Kidney tubule cell (primary cell): ENCODE measurements at regions not wholly inside any gene's neighbourhood (a gene's known extent, or its start where the extent isn't known, plus 50 kb on each side); places are given as distances from the start of the nearest gene placed in this dataset.
"Not testable (repeated sequence)": the region's sequence is repeated elsewhere in the genome, so short reads cannot be mapped to it uniquely, and the experiment has no call there.

Experiments
- DNase-seq: peaks from one replicate; pipeline ENCODE4 v3.0.0-alpha.2; 2018; ENCODE audit warnings: low spot score

DNA sequence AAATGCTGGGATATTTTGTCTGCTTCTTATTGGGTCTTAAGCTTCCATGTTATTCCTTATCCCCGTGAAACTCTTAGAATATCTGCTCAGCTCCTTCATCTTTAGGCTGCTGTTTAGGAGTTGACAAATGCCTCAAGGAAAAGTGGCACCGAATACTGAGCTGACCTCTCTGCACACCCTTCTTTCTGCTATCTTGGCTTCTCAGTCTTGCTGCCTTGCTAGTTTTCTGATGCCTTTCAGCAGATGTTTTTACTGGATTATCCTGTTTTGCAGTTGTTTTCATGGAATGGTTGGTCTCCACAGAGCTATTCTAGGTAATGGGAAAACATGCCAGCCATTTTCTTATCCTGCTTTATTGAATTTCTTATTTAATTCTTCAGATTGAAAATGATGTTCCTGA is 86.3 kb downstream of the GYPE start:
- no peak for DNase-seq

DNA sequence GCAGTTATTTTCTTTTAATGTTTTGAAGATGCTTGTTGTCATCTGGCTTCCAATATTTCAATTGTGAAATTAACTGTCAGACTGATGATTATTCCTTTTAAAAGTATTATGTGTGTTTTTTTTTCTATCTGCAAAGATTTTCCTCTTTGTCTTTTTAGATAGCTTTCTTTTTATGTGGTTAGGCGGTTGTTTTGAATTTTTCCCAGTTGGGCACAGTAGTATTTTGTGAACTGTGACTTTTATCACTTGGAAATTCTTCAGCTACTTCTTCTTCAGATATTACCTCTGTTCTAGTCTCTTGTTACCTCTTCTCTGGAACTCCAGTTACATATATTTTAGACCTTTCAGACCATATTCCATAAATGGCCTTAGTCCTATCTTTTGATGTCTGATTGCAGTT is 87.5 kb downstream of the GYPE start:
- not testable (repeated sequence) for DNase-seq

DNA sequence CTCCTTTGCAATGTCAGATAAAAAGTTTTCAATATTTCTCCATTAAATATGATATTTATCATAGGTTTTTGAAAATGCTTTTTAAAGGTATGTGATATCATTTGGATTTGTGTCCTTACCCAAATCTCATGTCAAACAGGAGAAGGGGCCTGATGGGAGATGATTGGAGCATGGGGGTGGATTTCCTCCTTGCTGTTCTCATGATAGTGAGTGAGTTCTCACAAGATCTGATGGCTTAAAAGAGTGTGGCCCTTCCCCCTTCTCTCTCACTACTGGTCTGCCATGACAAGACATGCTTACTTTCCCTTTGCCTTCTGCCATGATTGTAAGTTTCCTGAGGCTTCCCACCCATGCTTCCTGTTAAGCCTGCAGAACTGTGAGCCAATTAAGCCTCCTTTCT is 90.0 kb downstream of the GYPE start:
- not testable (repeated sequence) for DNase-seq

DNA sequence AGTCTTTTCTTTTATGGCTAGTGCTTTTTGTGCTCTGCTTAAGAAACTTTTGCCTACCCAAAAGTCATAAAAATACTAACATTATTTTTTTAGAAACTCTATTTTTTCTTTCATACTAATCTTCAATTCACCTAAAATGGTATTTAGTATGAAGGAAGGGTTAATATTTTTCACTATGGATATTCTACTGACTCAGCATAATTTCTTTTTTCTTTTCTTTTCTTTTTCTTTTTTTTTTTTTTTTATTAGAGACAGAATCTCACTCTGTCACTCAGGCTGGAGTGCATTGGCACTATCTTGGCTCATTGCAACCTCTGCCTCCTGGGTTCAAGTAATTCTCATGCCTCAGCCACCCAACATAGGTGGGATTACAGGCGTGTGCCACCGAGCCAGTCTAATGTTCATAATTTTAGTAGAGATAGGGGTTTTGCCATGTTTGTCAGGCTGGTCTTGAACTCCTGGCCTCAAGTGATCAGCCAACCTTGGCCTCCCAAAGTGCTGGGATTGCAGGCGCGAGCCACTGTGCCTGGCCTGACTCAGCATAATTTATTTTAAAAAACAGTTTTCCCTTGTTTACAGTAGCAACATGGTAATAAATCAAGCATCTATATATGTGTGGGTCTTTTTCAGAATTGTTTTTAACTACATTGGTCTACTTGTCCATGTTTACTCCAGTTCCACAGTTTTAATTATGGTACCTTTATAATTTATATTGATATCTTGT is 91.8 kb downstream of the GYPE start:
- DNase-seq: not testable (repeated sequence)

DNA sequence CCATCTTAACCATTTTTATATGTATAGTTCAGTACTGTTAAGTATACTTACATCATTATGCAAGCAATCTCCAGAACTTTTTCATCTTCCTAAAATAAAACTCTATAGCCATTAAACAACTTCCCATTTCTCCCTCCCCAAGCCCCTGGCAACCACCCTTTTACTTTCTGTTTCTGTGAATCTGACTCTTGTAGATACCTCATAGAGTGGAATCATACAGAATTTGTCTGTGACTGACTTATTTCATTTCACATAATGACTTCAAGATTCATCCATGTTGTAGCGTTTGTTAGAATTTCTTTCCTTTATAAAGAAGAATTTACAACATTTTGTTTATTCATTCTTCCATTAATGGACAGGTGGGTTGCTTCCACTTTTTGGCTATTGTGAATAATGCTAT is 91.2 kb upstream of the FREM3 start:
- DNase-seq: not testable (repeated sequence)

DNA sequence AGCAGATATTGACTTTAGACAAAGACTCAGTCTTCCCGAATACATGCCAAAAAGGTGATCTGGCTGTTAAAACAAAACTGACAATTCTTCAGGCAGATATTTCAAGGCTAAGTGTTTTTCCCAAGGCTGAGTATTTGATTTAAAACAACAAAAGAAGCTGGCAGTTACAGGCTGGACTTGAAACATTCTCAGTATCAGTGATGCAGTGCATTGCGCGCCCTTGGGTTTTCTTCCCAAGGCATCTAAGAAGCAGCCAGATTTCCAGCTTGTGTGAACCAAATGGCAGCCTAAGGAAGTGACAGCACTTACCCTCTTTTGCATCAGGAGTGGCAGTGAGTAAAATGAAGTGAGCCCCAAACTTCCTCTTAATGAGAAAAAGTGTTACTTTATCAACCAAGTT is 90.0 kb upstream of the FREM3 start:
- DNase-seq: not testable (repeated sequence)

DNA sequence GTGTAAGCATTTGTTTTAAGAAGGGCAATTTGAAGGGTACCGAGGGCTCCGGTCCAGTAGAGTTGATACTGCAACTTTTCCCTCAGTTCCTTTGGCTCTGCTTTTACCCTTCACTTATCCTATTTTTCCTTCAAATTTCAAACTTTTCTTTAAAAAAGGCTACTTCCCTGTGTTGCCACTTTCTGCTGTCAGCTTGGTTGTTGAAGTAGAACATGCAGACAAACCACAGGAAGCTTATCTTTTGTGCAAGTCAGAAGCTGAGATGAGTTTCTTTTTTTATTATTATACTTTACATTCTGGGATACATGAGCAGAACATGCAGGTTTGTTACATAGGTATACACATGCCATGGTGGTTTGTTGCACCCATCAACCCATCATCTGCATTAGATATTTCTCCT is 89.1 kb upstream of the FREM3 start:
- DNase-seq: not testable (repeated sequence)

DNA sequence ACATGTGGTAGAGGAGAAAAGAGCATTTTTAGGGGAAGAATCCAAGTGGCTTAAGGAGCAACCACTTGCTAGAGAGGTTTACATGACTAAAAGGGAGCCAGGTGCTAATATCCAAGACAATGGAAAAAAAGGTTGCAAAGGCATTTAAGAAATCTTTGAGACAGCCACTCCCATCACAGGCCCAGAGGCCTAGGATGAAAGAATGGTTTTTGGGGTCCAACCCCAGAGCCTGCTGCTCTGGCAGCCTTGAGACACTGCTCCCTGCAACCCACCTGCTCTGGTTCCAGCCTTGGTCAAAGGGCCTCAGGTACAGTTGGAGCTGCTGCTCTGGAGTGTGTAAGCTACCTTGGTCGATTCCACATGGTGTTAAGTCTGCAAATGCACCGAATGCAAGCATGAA is 84.1 kb upstream of the FREM3 start:
- DNase-seq: no peak

DNA sequence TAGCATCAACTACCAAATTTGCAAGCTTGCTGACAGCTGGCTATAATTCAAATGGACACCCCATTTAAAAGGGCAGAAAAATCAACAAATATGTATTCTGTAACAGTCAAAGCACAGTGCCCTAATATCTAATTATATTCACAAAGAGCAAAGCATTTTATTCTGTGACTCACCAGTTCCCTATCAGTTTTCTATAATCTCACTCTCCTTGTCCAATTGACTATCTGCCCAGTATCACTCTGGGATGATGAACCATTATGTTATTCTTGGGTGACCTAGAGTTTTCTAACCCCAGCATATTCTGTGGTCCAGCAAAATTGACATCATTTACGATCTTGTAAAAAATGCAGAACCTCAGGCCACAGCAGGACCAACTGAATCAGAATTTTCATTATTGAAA is 82.0 kb upstream of the FREM3 start:
- no peak for DNase-seq

DNA sequence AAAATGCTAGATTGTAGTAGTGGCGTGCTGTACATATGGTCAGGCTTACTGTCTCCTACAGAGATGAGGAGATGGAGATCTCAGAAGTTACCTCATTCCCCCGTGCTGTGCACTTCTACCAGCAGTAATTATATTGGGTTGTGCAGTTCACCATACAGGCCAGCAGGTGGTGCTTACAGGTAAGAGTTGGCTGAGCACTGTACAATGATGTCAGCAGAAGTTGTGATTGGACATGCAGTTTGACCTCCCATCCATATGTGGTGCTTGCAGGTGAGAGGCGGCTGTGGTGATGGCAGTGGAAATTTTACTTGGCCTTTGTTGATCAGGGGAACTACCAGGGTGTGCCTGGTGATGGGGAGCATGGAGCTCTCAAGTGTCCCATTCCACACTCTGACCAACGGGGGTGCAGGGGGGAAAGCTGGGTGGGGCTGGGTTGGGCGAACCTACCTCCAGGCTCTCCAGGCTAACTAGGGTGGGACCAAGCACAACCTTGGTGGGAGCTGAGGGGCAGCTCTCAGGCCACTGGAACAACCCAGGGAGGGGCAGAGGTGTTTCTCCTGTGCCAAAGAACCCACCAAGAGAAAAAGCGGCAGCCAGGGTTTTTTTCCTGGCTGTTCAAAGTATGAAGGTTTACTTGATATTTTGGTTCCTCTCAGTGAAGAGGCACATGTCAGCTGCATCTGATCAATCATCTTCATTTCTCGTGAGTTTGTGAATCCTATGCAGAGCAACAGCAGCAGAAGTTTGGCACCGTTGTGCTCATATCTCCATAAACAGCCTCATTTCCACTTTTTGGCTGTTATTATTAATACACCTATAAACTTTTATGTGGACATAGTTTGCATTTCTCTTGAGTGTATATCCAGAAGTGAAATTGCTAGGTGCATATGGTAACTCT is 73.8 kb upstream of the FREM3 start:
- DNase-seq: peak; percentile 70

DNA sequence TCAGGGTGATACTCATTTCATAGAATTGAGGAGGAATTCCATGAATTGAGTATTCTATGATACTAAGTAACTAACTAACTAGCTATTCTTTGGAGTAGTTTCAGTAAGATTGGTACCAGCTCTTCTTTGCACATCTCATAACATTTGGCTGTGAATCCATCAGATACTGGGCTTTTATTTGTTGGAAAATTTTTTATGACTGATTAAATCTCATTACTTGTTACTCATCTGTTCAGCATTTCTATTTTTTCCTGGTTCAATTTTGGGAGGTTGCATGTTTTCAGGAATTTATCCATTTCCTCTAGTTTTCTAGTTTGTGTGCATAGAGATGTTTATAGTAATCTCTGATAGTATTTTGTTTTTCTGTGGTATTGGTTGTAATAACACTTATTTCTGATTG is 70.8 kb upstream of the FREM3 start:
- no peak for DNase-seq

DNA sequence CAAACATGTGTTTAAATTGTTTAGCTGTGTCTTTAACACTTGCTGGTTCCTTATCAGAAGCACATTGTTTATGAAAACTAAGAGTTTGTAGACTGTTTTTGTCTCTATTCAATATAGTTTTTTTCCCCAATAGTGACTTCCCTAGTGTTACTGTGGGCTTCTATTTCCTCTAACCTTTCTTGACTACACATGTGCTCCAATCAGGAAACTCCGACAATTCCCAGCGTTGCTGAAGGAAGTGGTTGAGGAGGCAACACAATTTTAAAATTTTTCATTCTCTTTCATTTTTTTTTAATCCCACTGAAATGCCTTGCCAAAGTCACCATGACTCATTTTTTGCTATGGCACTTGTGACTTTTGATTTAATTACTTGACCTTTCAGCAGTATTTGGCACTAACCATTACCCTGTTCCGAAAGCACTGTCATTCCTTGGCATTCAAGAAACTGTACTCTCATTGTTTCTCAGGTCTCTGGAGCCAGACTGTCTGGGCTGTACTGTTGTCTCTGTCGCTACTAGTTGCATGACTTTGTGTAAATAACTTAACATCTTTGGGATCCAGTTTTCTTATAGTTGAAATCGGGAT is 67.6 kb upstream of the FREM3 start:
- peak; percentile 46 for DNase-seq

DNA sequence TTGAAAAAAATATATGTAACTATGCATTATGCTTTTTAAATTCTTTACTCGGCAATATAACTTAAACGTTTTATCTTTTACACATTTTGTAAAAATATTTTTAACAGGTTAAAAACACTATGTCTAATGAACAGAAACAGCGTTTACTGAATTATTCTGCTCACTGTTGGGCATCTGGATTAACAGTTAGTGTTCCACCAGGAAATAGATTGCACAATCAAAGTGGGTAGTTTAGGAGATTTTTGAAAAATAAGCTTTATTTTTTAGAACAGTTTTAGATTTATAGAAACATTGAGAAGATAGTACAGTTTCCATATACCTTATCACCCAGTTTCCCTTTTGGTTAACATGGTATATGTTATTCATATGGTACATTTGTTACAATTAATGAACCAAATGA is 63.1 kb upstream of the FREM3 start:
- no peak for DNase-seq

DNA sequence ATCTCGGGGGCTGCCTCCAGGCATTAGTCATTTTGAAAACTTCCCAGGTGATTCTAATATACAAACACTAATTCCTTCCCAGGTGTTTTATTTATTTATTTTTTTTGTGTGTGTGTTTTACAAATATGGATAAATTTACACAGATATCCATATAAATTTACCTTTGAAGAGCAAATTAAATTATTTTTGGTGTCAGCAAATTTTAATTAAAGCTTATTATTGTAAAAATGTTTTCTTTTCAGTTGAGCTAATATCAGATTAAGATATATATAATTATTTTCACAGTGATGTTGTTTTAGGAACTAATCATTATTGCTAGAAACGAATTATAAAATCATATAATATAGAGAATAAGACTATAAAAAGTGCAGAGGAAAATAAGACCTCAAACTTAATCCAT is 62.0 kb upstream of the FREM3 start:
- DNase-seq: no peak
